HG02970 (cell line): ENCODE measurements at regions not wholly inside any gene's neighbourhood (a gene's known extent, or its start where the extent isn't known, plus 50 kb on each side); places are given as distances from the start of the nearest gene placed in this dataset.

Source experiments
- ATAC-seq: cut with Tn5 transposase; IDR thresholded peaks from one replicate; pipeline ENCODE4 v1.9.1; 2021; ENCODE audit warnings: mild to moderate bottlenecking, moderate library complexity, moderate number of reproducible peaks; ENCODE audit not compliant: unreplicated experiment, low FRiP score

GRCh38 chr2:155836439-155836838 lies 496.1 kb downstream of the NR4A2 start:
- no peak for ATAC-seq

GRCh38 chr2:155830817-155831579 lies 501.5 kb downstream of the NR4A2 start:
- no peak for ATAC-seq

- ATAC-seq, result no peak
Observed at GRCh38 chr2:155830351-155830750, 502.2 kb downstream of the NR4A2 start.

DNA sequence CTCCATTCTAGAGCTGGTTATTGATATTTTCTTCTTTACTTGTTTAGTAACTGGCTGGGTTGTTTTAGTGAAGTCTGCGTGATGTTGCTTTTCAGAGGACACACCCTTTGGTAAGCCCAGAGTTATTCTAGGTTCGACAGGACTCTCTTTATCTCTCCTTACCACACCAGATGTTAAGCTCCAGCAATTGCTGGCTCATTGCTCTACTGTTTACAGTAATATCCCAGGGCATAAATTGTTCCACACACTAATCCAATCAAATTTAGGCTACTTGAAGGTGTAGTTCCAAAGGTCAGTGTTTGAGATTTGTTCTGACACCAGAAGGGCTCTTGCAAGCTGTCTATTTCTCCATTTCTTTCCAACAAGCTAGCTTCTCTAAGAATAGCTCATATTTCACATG lies 506.6 kb downstream of the NR4A2 start:
- ATAC-seq, result no peak

DNA sequence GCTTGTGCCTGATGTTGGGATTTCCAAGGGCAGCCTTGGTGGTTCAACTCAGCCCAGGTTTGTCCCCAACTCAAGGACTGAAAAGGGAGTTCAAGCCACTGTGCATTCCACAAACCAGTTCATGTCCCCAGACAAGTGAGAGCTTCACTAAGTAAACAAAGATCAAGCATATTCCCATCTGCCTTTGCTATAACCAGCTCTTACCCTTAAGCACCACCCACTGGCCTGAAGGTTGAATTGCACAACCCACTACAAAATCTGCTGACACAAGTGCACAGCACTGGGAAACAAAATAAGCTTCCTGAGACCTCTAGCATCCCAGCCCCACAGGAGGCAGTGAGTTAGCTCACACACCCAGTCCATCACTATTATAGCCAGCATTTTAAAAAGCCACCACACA lies 516.7 kb downstream of the NR4A2 start:
- peak; percentile 51 for ATAC-seq

DNA sequence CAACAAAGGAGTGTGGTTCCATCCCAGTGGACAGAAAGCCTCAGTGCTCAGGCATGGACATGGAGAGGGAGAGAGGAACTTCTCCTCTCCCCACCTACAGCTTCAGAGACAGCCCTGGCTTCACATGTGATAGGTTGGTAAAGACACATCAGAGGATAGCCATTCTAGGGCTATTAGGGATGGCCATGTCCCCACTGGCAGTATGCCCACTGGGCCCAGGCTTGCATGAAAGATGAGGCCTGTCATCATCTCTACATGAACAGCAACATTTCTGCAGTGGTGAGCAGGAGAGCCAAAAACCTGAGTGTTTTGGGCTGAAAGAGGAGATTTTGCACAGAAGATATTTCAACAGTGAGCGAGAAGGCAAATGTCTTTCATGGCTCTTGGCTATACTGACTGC lies 517.2 kb downstream of the NR4A2 start:
- ATAC-seq, result no peak

GRCh38 chr2:155810411-155810810 lies 522.1 kb downstream of the NR4A2 start:
- ATAC-seq, result no peak

GRCh38 chr2:155802888-155803287 lies 529.6 kb downstream of the NR4A2 start:
- no peak for ATAC-seq

DNA sequence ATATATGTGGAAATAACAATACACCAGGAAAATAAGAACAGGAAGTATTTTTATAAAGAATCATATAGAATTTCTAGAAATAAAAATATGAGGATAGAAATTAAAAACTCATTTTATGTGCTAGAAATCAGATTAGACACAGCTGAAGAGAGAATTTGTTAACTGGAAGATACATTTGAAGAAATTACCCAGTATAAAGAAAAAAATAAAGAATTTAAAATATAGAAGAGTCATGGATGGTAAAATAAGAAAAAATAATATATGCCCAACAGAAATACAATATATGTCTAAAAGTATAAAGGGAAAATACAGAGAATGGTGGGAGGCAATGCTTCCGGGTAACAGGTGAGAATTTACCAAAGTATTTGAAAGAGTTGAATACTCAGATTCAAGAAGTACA lies 539.9 kb downstream of the NR4A2 start:
- ATAC-seq, result no peak

DNA sequence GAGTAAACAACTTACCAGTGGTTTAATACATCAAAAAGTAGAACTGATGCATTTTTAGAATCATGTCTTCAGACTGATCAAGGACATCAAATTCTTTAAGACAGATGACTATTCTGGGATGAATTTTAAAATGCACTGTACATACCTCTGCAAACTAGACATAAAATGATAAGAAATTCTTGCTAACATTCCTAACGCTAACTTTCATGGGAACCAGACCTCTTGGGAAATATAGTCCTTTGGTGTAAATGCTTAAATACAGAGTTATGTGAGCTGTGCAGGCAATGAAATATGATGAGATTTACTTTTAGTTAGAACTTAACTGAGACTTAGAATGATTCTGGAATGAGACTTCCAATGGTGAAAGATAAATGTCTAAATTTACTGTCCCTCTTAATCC lies 562.0 kb downstream of the NR4A2 start:
- ATAC-seq, result no peak

DNA sequence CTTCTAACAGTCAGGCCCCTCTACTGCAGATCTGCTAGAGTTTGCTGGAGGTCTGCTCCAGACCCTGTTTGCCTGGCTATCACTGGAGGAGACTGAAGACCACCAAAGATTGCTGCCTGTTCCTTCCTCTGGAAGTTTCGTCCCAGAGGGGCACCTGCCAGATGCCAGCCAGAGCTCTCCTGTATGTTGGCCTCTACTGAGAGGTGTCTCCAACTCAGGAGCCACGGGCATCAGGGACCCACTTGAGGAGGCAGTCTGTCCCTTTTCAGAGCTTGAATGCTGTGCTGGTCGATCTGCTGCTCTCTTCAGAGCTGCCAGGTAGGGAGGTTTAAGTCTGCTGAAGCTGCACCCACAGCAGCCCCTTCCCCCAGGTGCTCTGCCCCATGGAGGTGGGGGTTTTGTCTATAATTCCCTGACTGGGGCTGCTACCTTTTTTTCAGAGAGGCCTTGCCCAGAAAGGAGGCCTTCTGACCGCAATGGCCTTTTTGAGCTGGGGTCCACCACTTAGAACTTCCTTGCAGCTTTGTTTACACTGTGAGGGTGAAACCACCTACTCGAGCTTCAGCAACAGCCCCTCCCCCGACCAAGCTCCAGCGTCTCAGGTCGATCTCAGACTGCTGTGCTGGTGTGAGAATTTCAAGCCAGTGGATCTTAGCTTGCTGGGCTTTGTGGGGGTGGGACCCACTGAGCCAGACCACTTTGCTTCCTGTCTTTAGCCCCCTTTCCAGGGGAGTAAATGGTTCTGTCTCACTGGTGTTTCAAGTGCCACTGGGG lies 566.0 kb downstream of the NR4A2 start:
- no peak for ATAC-seq

GRCh38 chr2:155755481-155755880 lies 577.0 kb downstream of the NR4A2 start:
- ATAC-seq, result no peak

DNA sequence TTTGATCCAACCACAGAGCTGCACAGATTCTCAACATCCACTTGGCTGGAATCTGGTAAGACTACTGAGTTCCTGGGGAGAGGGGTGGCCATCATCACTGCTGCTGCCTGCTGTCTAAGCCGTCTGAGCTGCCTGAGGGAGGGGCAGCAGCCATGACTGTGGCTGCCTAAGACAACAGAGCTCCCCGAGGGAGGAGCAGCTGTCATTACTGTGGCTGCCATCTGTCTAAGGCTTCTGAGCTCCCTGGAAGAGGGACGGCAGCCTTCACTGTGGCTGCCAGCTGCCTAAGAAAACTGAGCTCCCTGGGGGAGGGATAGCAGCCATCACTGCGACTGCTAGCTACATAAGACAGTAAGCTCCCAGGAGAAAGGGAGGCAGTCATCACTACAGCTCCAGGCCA lies 584.4 kb downstream of the NR4A2 start:
- no peak for ATAC-seq

DNA sequence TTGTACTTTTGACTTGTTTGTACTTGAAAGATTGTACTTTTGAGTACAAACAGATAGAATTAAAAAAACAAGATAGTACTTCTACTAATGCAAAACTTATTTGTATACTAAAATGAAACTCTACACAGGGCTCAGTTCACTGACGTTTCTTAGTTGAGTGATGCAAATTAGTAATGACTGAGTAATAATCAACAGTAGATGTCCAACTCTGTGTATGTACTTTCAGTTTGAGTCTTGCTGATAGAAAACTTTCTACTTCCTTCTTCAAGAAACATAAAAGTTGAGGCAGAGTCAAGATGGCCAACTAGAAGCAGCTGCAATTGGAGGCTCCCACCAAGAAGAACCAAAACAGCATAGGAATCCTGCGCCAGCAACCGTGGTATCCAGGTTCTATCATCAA lies 585.0 kb downstream of the NR4A2 start:
- peak; percentile 81 for ATAC-seq

DNA sequence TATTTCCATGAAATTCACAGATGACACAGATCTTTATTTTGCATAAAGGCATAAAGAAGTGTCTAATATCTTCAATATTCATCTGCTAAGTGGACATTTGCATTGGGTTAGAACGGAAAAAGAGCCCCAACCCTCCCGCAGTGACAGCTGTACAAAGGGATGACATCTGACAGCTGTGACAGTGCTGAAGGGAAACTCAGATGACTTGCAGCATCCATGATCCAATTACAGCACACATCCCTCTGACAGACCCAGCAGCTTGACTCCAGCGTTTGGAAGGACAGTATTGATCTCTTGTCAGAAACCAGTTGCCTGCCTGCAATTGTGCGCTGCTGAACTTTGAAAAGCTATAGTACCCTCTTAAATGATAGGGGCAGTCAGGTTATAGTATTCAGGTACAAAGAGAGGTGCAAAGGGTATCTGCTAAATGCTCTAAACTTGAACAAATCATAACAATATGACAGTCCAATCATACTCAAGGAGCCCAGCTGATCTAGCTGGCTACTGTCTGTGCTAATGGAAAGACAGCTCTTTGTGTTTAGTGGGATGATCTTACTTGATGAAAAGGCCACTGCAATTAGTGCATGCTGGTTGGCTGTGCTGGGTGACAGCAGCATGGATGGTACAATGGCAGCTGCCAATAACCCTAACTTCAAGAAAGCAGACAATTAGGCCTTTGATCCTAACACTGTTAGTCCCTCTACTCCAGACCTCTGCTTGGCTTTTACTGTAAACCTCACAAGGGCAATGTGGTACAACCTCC lies 599.2 kb downstream of the NR4A2 start:
- ATAC-seq, result no peak

GRCh38 chr2:155730804-155731203 lies 601.7 kb downstream of the NR4A2 start:
- no peak for ATAC-seq

DNA sequence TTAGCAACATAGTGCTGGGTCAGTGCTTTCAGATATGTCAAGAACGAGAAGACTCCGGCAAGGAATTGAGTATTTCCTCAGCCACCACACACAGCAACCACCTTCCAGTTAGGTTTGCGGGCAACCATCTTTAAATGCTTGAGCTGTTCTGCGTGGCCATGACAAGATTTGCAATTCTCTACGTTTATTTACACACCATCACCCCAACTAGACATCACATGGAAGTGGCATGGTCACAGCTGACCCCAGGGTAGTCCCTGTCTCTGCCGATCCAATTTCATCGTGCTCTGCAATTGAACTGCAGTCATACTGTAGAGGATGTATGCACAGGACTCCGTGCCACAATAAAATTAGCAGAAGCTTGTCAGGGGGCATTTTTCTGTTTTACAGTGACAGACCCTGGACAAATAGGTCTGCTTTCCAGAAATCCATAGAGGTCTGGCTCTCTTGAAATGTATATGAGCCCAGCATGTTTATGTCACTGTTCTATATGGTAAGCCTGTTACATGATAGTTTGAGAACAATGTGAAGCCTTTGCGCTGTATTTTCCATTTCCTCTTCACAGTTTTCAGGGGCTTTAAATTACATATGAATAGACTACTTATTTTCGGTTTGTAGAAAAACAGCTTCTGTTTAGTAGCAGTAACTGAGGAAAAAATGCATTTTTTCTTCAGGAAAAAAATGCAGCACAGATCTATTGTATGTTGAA lies 605.2 kb downstream of the NR4A2 start:
- no peak for ATAC-seq

- no peak for ATAC-seq
Observed at GRCh38 chr2:155722290-155722689, 610.2 kb downstream of the NR4A2 start.

GRCh38 chr2:155715705-155716104 lies 616.8 kb downstream of the NR4A2 start:
- ATAC-seq, result no peak

DNA sequence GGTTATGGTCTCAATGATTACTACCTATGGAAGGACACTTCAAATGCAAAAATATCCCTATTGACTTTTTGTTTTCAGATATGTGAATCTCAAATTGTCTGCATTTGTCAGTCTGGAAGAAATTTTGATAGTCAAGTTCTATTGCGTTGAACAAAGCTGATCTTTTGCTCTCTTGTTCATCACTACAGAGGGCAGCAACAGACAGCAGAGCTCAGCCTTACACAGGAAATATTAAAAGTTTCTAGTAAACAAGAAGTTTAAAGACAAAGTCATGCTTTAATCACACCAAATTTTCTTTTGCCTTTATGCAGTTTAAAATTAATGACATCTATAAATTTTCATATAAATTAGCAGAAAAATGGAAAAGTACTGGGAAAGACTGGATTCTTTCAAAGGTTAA lies 617.5 kb downstream of the NR4A2 start:
- ATAC-seq, result no peak

GRCh38 chr2:155708071-155708470 lies 624.5 kb downstream of the NR4A2 start:
- no peak for ATAC-seq
